ENCODE measurements at regions not wholly inside any gene's neighbourhood (a gene's known extent, or its start where the extent isn't known, plus 50 kb on each side); places are given as distances from the start of the nearest gene placed in this dataset. TPM values are rescaled to one million over a fixed set of nuclear protein-coding genes. Genes with fewer than 3 reads are reported as not detected.

GRCh38 chr4:8932884-8933283 is 61.2 kb upstream of the HMX1 start:
- DNase-seq (ENCODE audit: low spot score in 2 of 2): no peak
- no peak for FAIRE-seq

- DNase-seq (ENCODE audit: low spot score in 2 of 2): no peak
- FAIRE-seq: no peak
Measured at GRCh38 chr4:8928074-8928473, 56.4 kb upstream of the HMX1 start.

- DNase-seq (ENCODE audit: low spot score in 2 of 2) (no peak), FAIRE-seq (no peak)
Measured at GRCh38 chr4:8922481-8922880, 50.8 kb upstream of the HMX1 start.

- DNase-seq (ENCODE audit: low spot score in 2 of 2): no peak
- FAIRE-seq: no peak
Measured at GRCh38 chr4:8921465-8921864, 49.8 kb upstream of the HMX1 start.

Small RNAs in the stretch of these regions (small RNA-seq; reads per million reads assigned to genes)
- not detected for gene SNRPCP16

Data from frontal cortex (tissue), 4 donors.